GM23338 (cell line): ENCODE measurements at regions not wholly inside any gene's neighbourhood (a gene's known extent, or its start where the extent isn't known, plus 50 kb on each side); places are given as distances from the start of the nearest gene placed in this dataset.

ENCODE experiments used
- ATAC-seq: fragments of 200-7000 bp; cut with Tn5 transposase; 3 replicates; pipeline ENCODE4 v1.9.1; 2020
- DNase-seq: peaks from one replicate; pipeline ENCODE4 v3.0.0-alpha.2; 2015; ENCODE audit warnings: low spot score
- H2AFZ ChIP-seq: fragments of 200-600 bp; sonication (generic); 2 replicates; pipeline ENCODE4 v1.8.0; 2016; ENCODE audit warnings: antibody characterized with exemption, mild to moderate bottlenecking, moderate library complexity
- H3F3A ChIP-seq: fragments of 200-600 bp; sonication (generic); replicated peaks from 2 replicates; pipeline ENCODE4 v1.8.0; 2017; ENCODE audit warnings: antibody characterized with exemption, mixed run types, low read depth
- H3K27ac ChIP-seq: fragments of 200-600 bp; sonication (generic); 2 replicates; pipeline ENCODE4 v1.6.1; 2016; ENCODE audit warnings: low read depth
- H3K27me3 ChIP-seq: fragments of 200-600 bp; sonication (generic); 2 replicates; pipeline ENCODE4 v1.8.0; 2016; ENCODE audit warnings: mild to moderate bottlenecking, mixed run types, moderate library complexity; ENCODE audit not compliant: insufficient read depth
- H3K36me3 ChIP-seq: fragments of 200-600 bp; sonication (generic); 2 replicates; pipeline ENCODE4 v1.8.0; 2016; ENCODE audit warnings: mild to moderate bottlenecking; ENCODE audit not compliant: insufficient read depth
- H3K4me1 ChIP-seq: fragments of 200-600 bp; sonication (generic); 2 replicates; pipeline ENCODE4 v1.8.0; 2016; ENCODE audit warnings: mild to moderate bottlenecking, moderate library complexity; ENCODE audit not compliant: insufficient read depth
- H3K4me2 ChIP-seq: fragments of 200-600 bp; sonication (generic); 2 replicates; pipeline ENCODE4 v1.7.1; 2017; ENCODE audit warnings: mixed run types
- H3K4me3 ChIP-seq: fragments of 200-600 bp; sonication (generic); 2 replicates; pipeline ENCODE4 v1.6.1; 2016; ENCODE audit warnings: mixed run types
- H3K79me2 ChIP-seq: fragments of 200-600 bp; sonication (generic); replicated peaks from 2 replicates; pipeline ENCODE4 v1.8.0; 2017; ENCODE audit warnings: mild to moderate bottlenecking; ENCODE audit not compliant: insufficient read depth
- H3K9me2 ChIP-seq: fragments of 200-600 bp; sonication (generic); 2 replicates; pipeline ENCODE4 v1.8.0; 2017; ENCODE audit not compliant: insufficient read depth
- H4K20me1 ChIP-seq: fragments of 200-600 bp; sonication (generic); replicated peaks from 2 replicates; pipeline ENCODE4 v1.8.0; 2017; ENCODE audit warnings: mild to moderate bottlenecking; ENCODE audit not compliant: insufficient read depth
- H3K27ac Mint-ChIP-seq: 2 replicates; pipeline ENCODE4 v1.8.0; 2020; ENCODE audit warnings: inconsistent platforms, mild to moderate bottlenecking, moderate library complexity, mixed read lengths
- H3K27me3 Mint-ChIP-seq: 3 replicates; pipeline ENCODE4 v1.8.0; 2022; ENCODE audit warnings: low read depth, mild to moderate bottlenecking, moderate library complexity, mixed read lengths, inconsistent platforms; ENCODE audit not compliant: insufficient read depth, poor library complexity
- H3K36me3 Mint-ChIP-seq: 3 replicates; pipeline ENCODE4 v1.8.0; 2021; ENCODE audit warnings: low read depth, mild to moderate bottlenecking, inconsistent platforms, moderate library complexity, mixed read lengths
- H3K4me1 Mint-ChIP-seq: 3 replicates; pipeline ENCODE4 v1.8.0; 2020; ENCODE audit warnings: mild to moderate bottlenecking, inconsistent platforms, mixed read lengths
- H3K4me3 Mint-ChIP-seq: 3 replicates; pipeline ENCODE4 v1.8.0; 2021; ENCODE audit warnings: moderate library complexity, mild to moderate bottlenecking, inconsistent platforms, mixed read lengths
- H3K9me3 Mint-ChIP-seq: 3 replicates; pipeline ENCODE4 v1.8.0; 2020; ENCODE audit warnings: moderate library complexity, mild to moderate bottlenecking, inconsistent platforms, mixed read lengths
- ETS1 ChIP-seq: IDR thresholded peaks from 2 replicates; pipeline ENCODE4 v1.6.1; 2016; ENCODE audit warnings: antibody characterized with exemption
- EZH2phosphoT487 ChIP-seq: fragments of 200-600 bp; sonication (generic); IDR thresholded peaks from one replicate; pipeline ENCODE4 v1.8.1; 2018; ENCODE audit warnings: antibody characterized with exemption; ENCODE audit not compliant: unreplicated experiment
- JUNB ChIP-seq: IDR thresholded peaks from one replicate; pipeline ENCODE4 v1.6.1; 2016; ENCODE audit warnings: antibody characterized with exemption; ENCODE audit not compliant: unreplicated experiment
- ZNF114 ChIP-seq: fragments of 250-450 bp; sonication (Bioruptor Pico); IDR thresholded peaks from 2 replicates; pipeline ENCODE4 v1.5.0; 2020; ENCODE audit warnings: mild to moderate bottlenecking, moderate library complexity
- ZNF462 ChIP-seq: fragments of 250-450 bp; sonication (Bioruptor Pico); IDR thresholded peaks from 2 replicates; pipeline ENCODE4 v1.5.0; 2020; ENCODE audit warnings: mild to moderate bottlenecking, moderate library complexity

- no peak for TF ChIP-seq ZNF462 (CRISPR knock-in tag)
Observed at GRCh38 chr1:98197356-98197755, 276.5 kb upstream of the DPYD start (continued).

GRCh38 chr1:98196012-98196411 lies 275.2 kb upstream of the DPYD start:
- H3K4me2 ChIP-seq, result no peak overlapping the region
- no peak overlapping the region for H2AFZ ChIP-seq
- H3K27me3 ChIP-seq, result peaks cover 14% of the 10 kb centered on the region
- no peak overlapping the region for H3K27ac ChIP-seq
- H3K4me1 ChIP-seq, result no peaks in the 10 kb centered on the region
- no peaks in the 10 kb centered on the region for H4K20me1 ChIP-seq
- H3K4me1 Mint-ChIP-seq, result no peaks in the 10 kb centered on the region; the same call in 2 of the 3 replicates
- ATAC-seq (no peak), DNase-seq (no peak)
- no peak overlapping the region for H3K27ac Mint-ChIP-seq
- H3K36me3 ChIP-seq, result no peaks in the 10 kb centered on the region
- H3K9me3 Mint-ChIP-seq, result no peaks in the 10 kb centered on the region
- no peaks in the 10 kb centered on the region for H3K36me3 Mint-ChIP-seq
- H3K79me2 ChIP-seq, result no peaks in the 10 kb centered on the region
- H3K4me3 Mint-ChIP-seq, result no peak overlapping the region
- H3F3A ChIP-seq, result no peaks in the 10 kb centered on the region
- no peaks in the 10 kb centered on the region for H3K9me2 ChIP-seq
- TF ChIP-seq JUNB (no peak), ETS1 (no peak), EZH2phosphoT487 (no peak), ZNF114 (no peak)
- no peak overlapping the region for H3K4me3 ChIP-seq
- no peaks in the 10 kb centered on the region for H3K27me3 Mint-ChIP-seq
